Esophagus squamous epithelium (tissue), 5 donors: ENCODE measurements at regions not wholly inside any gene's neighbourhood (a gene's known extent, or its start where the extent isn't known, plus 50 kb on each side); places are given as distances from the start of the nearest gene placed in this dataset.

Experiments used
- DNase-seq: peaks from one replicate; lab custom pipeline; 2025; lab: John Stamatoyannopoulos, UW
- H3K27ac ChIP-seq, 4 donors: fragments of 200-600 bp; sonication (generic); one replicate each; pipeline ENCODE4 v1.5.1; 2016 to 2019; ENCODE audit warnings: mild to moderate bottlenecking in 1 of 4
- H3K27me3 ChIP-seq, 4 donors: fragments of 200-600 bp; sonication (generic); 1 replicate in 3 of 4; 2 replicates in 1 of 4; pipeline versions ENCODE4 v1.5.1 to v1.6.0; 2017 to 2021; ENCODE audit warnings: antibody characterized with exemption in 1 of 4
- H3K36me3 ChIP-seq, 3 donors: fragments of 200-600 bp; sonication (generic); one replicate each; pipeline ENCODE4 v1.5.1; 2016 to 2019
- H3K4me1 ChIP-seq, 3 donors: fragments of 200-600 bp; sonication (generic); one replicate each; pipeline ENCODE4 v1.5.1; 2017 to 2019
- H3K4me3 ChIP-seq, 4 donors: fragments of 200-600 bp; sonication (generic); 1 replicate in 3 of 4; 2 replicates in 1 of 4; pipeline ENCODE4 v1.5.1; 2016 to 2019; ENCODE audit warnings: mild to moderate bottlenecking in 2 of 4, moderate library complexity in 1 of 4
- H3K9me3 ChIP-seq, 3 donors: fragments of 200-600 bp; sonication (generic); one replicate each; pipeline ENCODE4 v1.5.1; 2016 to 2019
- CTCF ChIP-seq, 6 experiments: fragments of 450-650 bp in 4 of 6; fragments of 200-600 bp in 2 of 6; sonication (generic) in 2 of 6; IDR thresholded peaks; one replicate each; pipeline ENCODE4 v1.5.1; 2016 to 2019; ENCODE audit warnings: antibody characterized with exemption in 6 of 6, mild to moderate bottlenecking in 4 of 6, moderate library complexity in 4 of 6
- POLR2A ChIP-seq, 4 donors: fragments of 450-650 bp; IDR thresholded peaks; one replicate each; pipeline ENCODE4 v1.6.1; 2017; ENCODE audit warnings: antibody characterized with exemption in 4 of 4, mild to moderate bottlenecking in 4 of 4, moderate library complexity in 3 of 4
- WGBS, 2 donors: methylation state at CpG; one replicate each; pipeline ENCODE4 v1.1.5; 2018; 5-methylcytosine and 5-hydroxymethylcytosine counted together
- intact Hi-C: fragments of 100-400 bp; cut with DNase I; formaldehyde crosslinking; loops from one replicate; pipeline ENCODE4 v1.15.0; 2022
- donor health status: DM: yes; HTN: yes; CAD: no.

- no peak overlapping the region for H3K27ac ChIP-seq
- no peak for DNase-seq
- H3K27me3 ChIP-seq = no peaks in the 10 kb centered on the region
- H3K9me3 ChIP-seq = no peaks in the 10 kb centered on the region
- H3K4me1 ChIP-seq = no peaks in the 10 kb centered on the region
- intact Hi-C loops = no loop called here
- no peaks in the 10 kb centered on the region for H3K36me3 ChIP-seq
- no peak overlapping the region for H3K4me3 ChIP-seq
- no peak for TF ChIP-seq POLR2A (IDR thresholded peaks at IDR 0.05)
- TF ChIP-seq CTCF (IDR thresholded peaks at IDR 0.05) = no peak
These were observed 520.0 kb upstream of the SPHKAP start for GRCh38 chr2:228701506-228701905.

DNA sequence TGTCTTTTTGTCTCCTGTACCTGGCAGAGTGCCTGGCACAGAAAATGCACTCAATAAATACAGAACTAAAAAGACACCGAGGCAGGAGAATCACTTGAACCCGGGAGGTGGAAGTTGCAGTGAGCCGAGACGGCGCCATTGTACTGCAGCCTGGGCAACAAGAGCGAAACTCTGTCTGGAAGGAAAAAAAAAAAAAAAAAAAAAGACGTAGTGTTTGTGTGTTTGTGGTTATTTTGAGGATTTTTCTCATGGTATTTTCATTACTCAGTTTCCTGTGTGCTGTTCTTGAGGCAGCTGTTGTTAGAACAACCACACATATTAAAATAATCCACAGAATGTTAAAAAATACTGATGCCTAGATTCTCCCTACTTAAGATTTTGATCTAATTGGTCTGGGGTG lies 519.2 kb upstream of the SPHKAP start:
- no peaks in the 10 kb centered on the region for H3K36me3 ChIP-seq
- no peaks in the 10 kb centered on the region for H3K4me1 ChIP-seq
- no peaks in the 10 kb centered on the region for H3K9me3 ChIP-seq
- TF ChIP-seq CTCF (IDR thresholded peaks at IDR 0.05) (no peak), POLR2A (IDR thresholded peaks at IDR 0.05) (no peak)
- no peak overlapping the region for H3K4me3 ChIP-seq
- no peak for DNase-seq
- WGBS, 2 donors = 74 to 77% methylated on average over 7 of the region's 7 CpGs
- intact Hi-C loops = no loop called here
- no peaks in the 10 kb centered on the region for H3K27me3 ChIP-seq
- no peak overlapping the region for H3K27ac ChIP-seq

- Histone ChIP-seq H3K4me1 (no peaks in the 10 kb centered on the region), H3K4me3 (no peak overlapping the region), H3K36me3 (no peaks in the 10 kb centered on the region), H3K9me3 (no peaks in the 10 kb centered on the region), H3K27ac (no peak overlapping the region), H3K27me3 (no peaks in the 10 kb centered on the region)
- 83 to 92% methylated on average over 5 of the region's 5 CpGs for WGBS, 2 donors
- no peak for TF ChIP-seq POLR2A (IDR thresholded peaks at IDR 0.05)
- no peak for TF ChIP-seq CTCF (IDR thresholded peaks at IDR 0.05)
- DNase-seq = no peak
- intact Hi-C loops = no loop called here
These were observed 518.4 kb upstream of the SPHKAP start for GRCh38 chr2:228699888-228700287.

DNA sequence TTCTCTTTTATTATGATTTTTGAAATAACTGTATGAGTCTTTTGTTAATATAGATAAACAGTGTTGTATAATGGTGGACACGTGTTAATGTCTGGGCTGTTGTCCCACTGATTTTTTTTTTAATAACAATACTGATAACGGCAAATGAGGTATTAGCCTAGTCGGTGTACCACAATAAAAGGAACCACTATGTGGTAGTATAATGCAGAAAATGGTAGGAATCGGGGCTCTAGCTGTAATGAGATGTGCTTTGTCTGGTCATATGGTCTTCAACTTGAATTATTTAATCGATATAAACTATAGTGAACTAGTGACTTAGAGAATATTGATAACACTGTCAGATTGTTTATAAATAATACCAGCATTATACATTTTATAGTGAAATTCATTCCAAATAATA lies 517.9 kb upstream of the SPHKAP start:
- WGBS, 2 donors = 58 to 60% methylated on average over 5 of the region's 5 CpGs
- Histone ChIP-seq H3K4me1 (no peaks in the 10 kb centered on the region), H3K27ac (no peak overlapping the region), H3K36me3 (no peaks in the 10 kb centered on the region), H3K4me3 (no peak overlapping the region), H3K27me3 (no peaks in the 10 kb centered on the region), H3K9me3 (no peaks in the 10 kb centered on the region)
- TF ChIP-seq CTCF (IDR thresholded peaks at IDR 0.05) (no peak), POLR2A (IDR thresholded peaks at IDR 0.05) (no peak)
- no peak for DNase-seq
- intact Hi-C loops = no loop called here

- H3K27ac ChIP-seq = no peak overlapping the region
- intact Hi-C loops = no loop called here
- no peaks in the 10 kb centered on the region for H3K27me3 ChIP-seq
- TF ChIP-seq POLR2A (IDR thresholded peaks at IDR 0.05) = no peak
- no peak for DNase-seq
- WGBS, 2 donors = 50 to 66% methylated on average over 3 of the region's 3 CpGs
- H3K4me3 ChIP-seq = no peak overlapping the region
- no peaks in the 10 kb centered on the region for H3K36me3 ChIP-seq
- H3K4me1 ChIP-seq = no peaks in the 10 kb centered on the region
- no peaks in the 10 kb centered on the region for H3K9me3 ChIP-seq
These were observed 517.5 kb upstream of the SPHKAP start for GRCh38 chr2:228698963-228699362.

- intact Hi-C loops = no loop called here
- DNase-seq = no peak
- WGBS, 2 donors = 51 to 76% methylated on average over 3 of the region's 3 CpGs
- Histone ChIP-seq H3K36me3 (no peaks in the 10 kb centered on the region), H3K9me3 (no peaks in the 10 kb centered on the region), H3K27ac (no peak overlapping the region), H3K27me3 (no peaks in the 10 kb centered on the region), H3K4me3 (no peak overlapping the region), H3K4me1 (no peaks in the 10 kb centered on the region)
- no peak for TF ChIP-seq POLR2A (IDR thresholded peaks at IDR 0.05)
- no peak for TF ChIP-seq CTCF (IDR thresholded peaks at IDR 0.05)
These were observed 516.0 kb upstream of the SPHKAP start for GRCh38 chr2:228697456-228697855.
